Hepatocyte (in vitro differentiated cells): ENCODE measurements at regions not wholly inside any gene's neighbourhood (a gene's known extent, or its start where the extent isn't known, plus 50 kb on each side); places are given as distances from the start of the nearest gene placed in this dataset.

Experiments
- DNase-seq: peaks from one replicate; pipeline ENCODE4 v3.0.0-alpha.2; 2016; ENCODE audit warnings: low spot score
- H2AFZ ChIP-seq: fragments of 200-600 bp; sonication (generic); 2 replicates; pipeline ENCODE4 v1.6.0; 2016; ENCODE audit warnings: antibody characterized with exemption, mild to moderate bottlenecking
- H3K27ac ChIP-seq: fragments of 200-600 bp; sonication (generic); 2 replicates; pipeline ENCODE4 v1.5.1; 2016; ENCODE audit warnings: mild to moderate bottlenecking
- H3K27me3 ChIP-seq: fragments of 200-600 bp; sonication (generic); 2 replicates; pipeline ENCODE4 v1.6.1; 2016
- H3K36me3 ChIP-seq: fragments of 200-600 bp; sonication (generic); replicated peaks from 2 replicates; pipeline ENCODE4 v1.5.1; 2016; ENCODE audit warnings: low read depth; ENCODE audit not compliant: insufficient read depth
- H3K4me1 ChIP-seq: fragments of 200-600 bp; sonication (generic); 2 replicates; pipeline ENCODE4 v1.5.1; 2016; ENCODE audit warnings: mild to moderate bottlenecking, moderate library complexity; ENCODE audit not compliant: insufficient read depth
- H3K4me2 ChIP-seq: fragments of 200-600 bp; sonication (generic); 2 replicates; pipeline ENCODE4 v1.6.0; 2016
- H3K4me3 ChIP-seq: fragments of 200-600 bp; sonication (generic); 2 replicates; pipeline ENCODE4 v1.5.1; 2016; ENCODE audit warnings: mild to moderate bottlenecking
- H3K79me2 ChIP-seq: fragments of 200-600 bp; sonication (generic); 2 replicates; pipeline ENCODE4 v1.6.0; 2017; ENCODE audit warnings: mild to moderate bottlenecking
- H3K9me2 ChIP-seq: fragments of 200-600 bp; sonication (generic); replicated peaks from 2 replicates; pipeline ENCODE4 v1.6.0; 2017; ENCODE audit warnings: mild to moderate bottlenecking; ENCODE audit not compliant: insufficient read depth
- H3K9me3 ChIP-seq: fragments of 200-600 bp; sonication (generic); 2 replicates; pipeline ENCODE4 v1.5.1; 2016; ENCODE audit warnings: low read depth, mild to moderate bottlenecking
- H4K20me1 ChIP-seq: fragments of 200-600 bp; sonication (generic); 2 replicates; pipeline ENCODE4 v1.6.0; 2016; ENCODE audit warnings: mild to moderate bottlenecking; ENCODE audit not compliant: insufficient read depth, poor library complexity, severe bottlenecking
- EZH2 ChIP-seq: fragments of 200-600 bp; sonication (generic); IDR thresholded peaks from 2 replicates; pipeline ENCODE4 v1.6.1; 2016; ENCODE audit warnings: antibody characterized with exemption, mild to moderate bottlenecking, borderline replicate concordance
- EZH2phosphoT487 ChIP-seq: fragments of 200-600 bp; sonication (generic); IDR thresholded peaks from one replicate; pipeline ENCODE4 v1.6.1; 2018; ENCODE audit warnings: antibody characterized with exemption, mild to moderate bottlenecking, low read depth, moderate library complexity; ENCODE audit not compliant: unreplicated experiment, severe bottlenecking
- WGBS: methylation state at CpG from one replicate; pipeline ENCODE4 v1.1.6; 2016; ENCODE audit warnings: low lambda C conversion rate; ENCODE audit errors: missing lambda C conversion rate; 5-methylcytosine and 5-hydroxymethylcytosine counted together
- TF ChIP-seq, protein P1 (sequence below): fragments of 200-600 bp; sonication (generic); IDR thresholded peaks from 2 replicates; pipeline ENCODE4 v1.5.1; 2016; ENCODE audit warnings: antibody characterized with exemption, mild to moderate bottlenecking; ENCODE audit not compliant: poor library complexity

DNA sequence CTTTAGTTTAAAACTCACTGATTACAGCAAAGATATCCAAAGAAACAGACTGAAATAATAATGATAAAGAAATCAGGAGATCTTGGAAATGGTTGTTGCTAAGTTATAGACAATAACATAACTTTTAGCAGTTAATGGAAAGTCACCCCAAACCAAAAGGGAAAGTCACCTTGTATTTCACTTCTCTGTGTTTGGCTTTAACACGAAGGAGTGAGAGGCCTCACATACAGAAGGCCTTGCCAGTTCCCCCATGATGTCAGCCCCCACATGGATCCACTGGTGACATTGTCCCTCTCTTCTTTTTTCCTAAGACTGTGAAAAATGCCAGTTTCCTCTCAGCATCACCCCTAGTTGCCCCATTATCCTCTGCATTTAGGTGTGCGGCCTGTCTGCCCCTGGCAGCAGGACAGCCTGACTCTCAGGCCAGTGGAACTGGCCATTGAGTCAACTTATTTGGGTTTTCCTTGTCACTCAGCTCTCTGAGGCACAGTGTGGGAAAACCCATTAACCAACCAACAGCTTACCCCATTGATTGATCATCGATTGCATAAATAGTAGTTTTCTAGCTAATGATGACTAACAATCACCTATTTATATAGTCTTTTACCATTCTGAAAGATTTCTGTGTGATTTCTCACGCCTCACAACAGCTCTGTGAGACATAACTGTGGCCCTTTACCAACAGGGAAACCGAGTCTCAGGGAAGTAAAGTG lies 308.1 kb downstream of the PTTG2 start:
- WGBS, result 97% methylated on average over 5 of the region's 5 CpGs
- Histone ChIP-seq H4K20me1 (no peaks in the 10 kb centered on the region), H3K4me3 (no peak overlapping the region), H3K9me3 (no peaks in the 10 kb centered on the region), H3K4me2 (no peak overlapping the region), H3K27ac (no peak overlapping the region), H3K36me3 (no peaks in the 10 kb centered on the region), H3K4me1 (no peaks in the 10 kb centered on the region), H3K79me2 (no peaks in the 10 kb centered on the region), H2AFZ (no peak overlapping the region), H3K27me3 (no peaks in the 10 kb centered on the region), H3K9me2 (no peaks in the 10 kb centered on the region)
- DNase-seq, result no peak
- no peak for TF ChIP-seq EZH2
- TF ChIP-seq EZH2phosphoT487, result no peak
- TF ChIP-seq, protein P1, sequence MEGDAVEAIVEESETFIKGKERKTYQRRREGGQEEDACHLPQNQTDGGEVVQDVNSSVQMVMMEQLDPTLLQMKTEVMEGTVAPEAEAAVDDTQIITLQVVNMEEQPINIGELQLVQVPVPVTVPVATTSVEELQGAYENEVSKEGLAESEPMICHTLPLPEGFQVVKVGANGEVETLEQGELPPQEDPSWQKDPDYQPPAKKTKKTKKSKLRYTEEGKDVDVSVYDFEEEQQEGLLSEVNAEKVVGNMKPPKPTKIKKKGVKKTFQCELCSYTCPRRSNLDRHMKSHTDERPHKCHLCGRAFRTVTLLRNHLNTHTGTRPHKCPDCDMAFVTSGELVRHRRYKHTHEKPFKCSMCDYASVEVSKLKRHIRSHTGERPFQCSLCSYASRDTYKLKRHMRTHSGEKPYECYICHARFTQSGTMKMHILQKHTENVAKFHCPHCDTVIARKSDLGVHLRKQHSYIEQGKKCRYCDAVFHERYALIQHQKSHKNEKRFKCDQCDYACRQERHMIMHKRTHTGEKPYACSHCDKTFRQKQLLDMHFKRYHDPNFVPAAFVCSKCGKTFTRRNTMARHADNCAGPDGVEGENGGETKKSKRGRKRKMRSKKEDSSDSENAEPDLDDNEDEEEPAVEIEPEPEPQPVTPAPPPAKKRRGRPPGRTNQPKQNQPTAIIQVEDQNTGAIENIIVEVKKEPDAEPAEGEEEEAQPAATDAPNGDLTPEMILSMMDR, result no peak

DNA sequence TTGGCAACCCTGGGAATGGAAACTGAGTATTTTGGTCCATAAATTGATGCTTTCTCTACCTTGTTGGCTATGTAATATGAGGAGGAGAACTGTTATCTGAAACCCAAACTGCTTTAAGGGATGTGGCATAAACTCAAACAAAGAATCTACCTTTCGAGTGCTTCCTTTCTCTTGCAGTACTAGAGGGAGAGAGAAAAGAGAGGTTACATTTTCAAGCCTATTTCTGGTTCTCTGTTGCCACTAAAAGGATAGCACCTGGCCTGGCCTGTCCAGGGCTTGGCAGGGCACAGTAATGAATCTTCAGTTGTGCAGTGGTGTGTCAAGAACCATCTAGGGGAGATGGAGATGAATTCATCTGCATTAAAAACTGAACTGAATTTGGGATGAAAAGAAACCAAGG lies 308.6 kb downstream of the PTTG2 start:
- Histone ChIP-seq H3K9me2 (no peaks in the 10 kb centered on the region), H4K20me1 (no peaks in the 10 kb centered on the region), H3K4me2 (no peak overlapping the region), H3K9me3 (no peaks in the 10 kb centered on the region), H3K36me3 (no peaks in the 10 kb centered on the region), H3K79me2 (no peaks in the 10 kb centered on the region), H3K4me1 (no peaks in the 10 kb centered on the region), H3K27ac (no peak overlapping the region), H3K4me3 (no peak overlapping the region), H3K27me3 (no peaks in the 10 kb centered on the region), H2AFZ (no peak overlapping the region)
- WGBS, result 83% methylated on average over 1 of the region's 1 CpG
- no peak for TF ChIP-seq EZH2phosphoT487
- TF ChIP-seq, protein P1, result no peak
- no peak for TF ChIP-seq EZH2
- no peak for DNase-seq

DNA sequence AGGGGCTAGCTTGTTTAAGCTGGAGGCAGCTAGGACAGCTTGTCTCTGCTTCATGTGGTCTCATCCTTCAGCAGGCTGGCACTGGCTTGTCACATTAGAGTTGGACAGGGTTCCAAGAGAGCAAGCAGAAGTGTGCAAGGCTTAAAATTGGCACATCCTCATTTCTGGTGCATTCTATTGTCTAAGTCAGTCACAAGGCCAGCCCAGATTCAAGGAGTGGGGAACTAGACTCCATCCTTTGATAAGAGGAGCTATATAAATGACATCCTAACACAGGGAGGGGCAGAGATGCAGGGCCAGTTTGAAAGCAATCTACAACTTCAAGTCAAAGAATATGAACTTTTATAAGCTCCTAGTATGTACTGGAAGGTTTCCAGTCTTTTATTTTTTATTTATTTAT lies 313.2 kb downstream of the PTTG2 start:
- DNase-seq, result no peak
- H3K4me2 ChIP-seq, result no peak overlapping the region
- H3K27me3 ChIP-seq, result no peaks in the 10 kb centered on the region
- no peaks in the 10 kb centered on the region for H3K79me2 ChIP-seq
- no peak overlapping the region for H3K4me3 ChIP-seq
- TF ChIP-seq EZH2 (no peak), EZH2phosphoT487 (no peak)
- TF ChIP-seq, protein P1, result no peak
- H3K27ac ChIP-seq, result no peak overlapping the region
- H4K20me1 ChIP-seq, result no peaks in the 10 kb centered on the region
- no peaks in the 10 kb centered on the region for H3K36me3 ChIP-seq
- H3K4me1 ChIP-seq, result peaks cover 6% of the 10 kb centered on the region
- H3K9me3 ChIP-seq, result no peaks in the 10 kb centered on the region
- H2AFZ ChIP-seq, result no peak overlapping the region
- H3K9me2 ChIP-seq, result no peaks in the 10 kb centered on the region
